Bronchial epithelial cell (primary cell): ENCODE measurements at regions not wholly inside any gene's neighbourhood (a gene's known extent, or its start where the extent isn't known, plus 50 kb on each side); places are given as distances from the start of the nearest gene placed in this dataset.

Source experiments
- DNase-seq: peaks from one replicate; pipeline ENCODE4 v3.0.0-alpha.2; 2010; ENCODE audit warnings: low read depth
- FAIRE-seq: peaks from 2 replicates; lab custom pipeline; 2011; peaks lifted over from hg19 to GRCh38; lab: Jason Lieb, UNC
- H3K27me3 ChIP-seq: 2 replicates; pipeline ENCODE4 v1.5.1; 2011; ENCODE audit warnings: low read length; ENCODE audit not compliant: control insufficient read depth, insufficient read depth
- H3K36me3 ChIP-seq: 2 replicates; pipeline ENCODE4 v1.5.1; 2011; ENCODE audit warnings: low read length; ENCODE audit not compliant: control insufficient read depth, insufficient read depth
- H3K4me3 ChIP-seq: 2 replicates; pipeline ENCODE4 v1.5.1; 2011; ENCODE audit warnings: mild to moderate bottlenecking, low read depth, low read length, control low read depth
- CTCF ChIP-seq: IDR thresholded peaks from 2 replicates; pipeline ENCODE4 v1.5.1; 2011; ENCODE audit warnings: mild to moderate bottlenecking, moderate library complexity, low read length, control low read depth, inconsistent platforms; ENCODE audit not compliant: insufficient read depth, severe bottlenecking

DNA sequence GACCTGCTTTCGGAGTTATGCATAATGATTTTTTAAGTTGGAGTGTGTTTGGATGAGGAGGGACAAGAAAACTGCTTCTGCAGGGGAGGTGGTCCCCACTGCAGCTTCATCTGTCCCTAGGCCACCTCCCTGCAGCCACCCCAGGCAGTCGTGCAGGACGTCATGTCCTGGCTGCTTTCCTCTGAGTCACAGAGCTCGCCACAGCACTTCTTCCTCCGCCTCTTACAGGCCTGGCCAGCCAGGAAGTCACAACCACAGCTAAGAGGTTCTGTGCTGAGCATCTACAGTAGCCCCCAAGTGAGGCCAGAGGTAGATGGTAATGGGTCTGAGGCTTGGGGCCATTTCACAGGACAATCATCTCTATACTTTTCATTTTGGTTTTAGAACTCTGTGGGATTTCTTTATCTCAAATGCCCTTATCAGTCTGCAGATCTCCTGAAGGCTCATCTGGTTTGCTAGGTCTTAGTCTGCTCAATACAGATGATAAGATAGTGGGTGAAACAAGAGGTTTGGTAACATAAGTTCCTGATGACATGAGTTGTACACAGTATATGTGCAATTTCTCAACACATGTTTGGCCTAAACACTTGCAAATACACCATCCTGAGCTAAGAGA lies 106.4 kb downstream of the ARF6 start:
- no peak for TF ChIP-seq CTCF
- Histone ChIP-seq H3K36me3 (no peaks in the 10 kb centered on the region), H3K4me3 (no peak overlapping the region), H3K27me3 (no peaks in the 10 kb centered on the region)
- FAIRE-seq (no peak), DNase-seq (peak; percentile 77)

DNA sequence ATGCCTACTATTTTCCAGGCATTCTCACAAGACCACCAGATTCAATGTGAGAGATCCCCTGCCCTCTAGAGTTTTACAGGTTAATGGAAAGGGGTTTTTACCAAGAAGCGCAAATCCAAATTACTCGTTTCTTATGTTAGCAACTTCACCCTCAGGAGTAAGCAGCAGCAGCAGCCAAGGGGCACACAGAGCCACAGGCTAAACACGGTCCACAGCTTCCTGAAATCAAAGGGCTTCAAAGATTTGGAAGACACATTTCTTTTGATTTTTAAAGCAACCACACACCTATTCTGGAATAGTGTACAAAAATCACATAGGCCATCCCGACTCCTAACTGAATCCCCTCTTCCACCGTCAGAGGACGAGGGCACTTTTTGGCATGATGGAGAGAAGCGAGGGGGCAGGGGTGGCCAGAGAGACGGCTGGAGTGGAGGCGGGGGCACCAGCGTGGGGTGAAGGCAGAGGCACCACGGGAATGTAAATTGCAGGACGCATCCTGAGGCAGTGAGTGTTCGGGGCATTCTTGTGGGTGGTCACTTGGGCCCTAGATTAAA lies 107.0 kb downstream of the ARF6 start:
- FAIRE-seq (no peak), DNase-seq (no peak)
- no peak for TF ChIP-seq CTCF
- Histone ChIP-seq H3K4me3 (no peak overlapping the region), H3K27me3 (no peaks in the 10 kb centered on the region), H3K36me3 (no peaks in the 10 kb centered on the region)

DNA sequence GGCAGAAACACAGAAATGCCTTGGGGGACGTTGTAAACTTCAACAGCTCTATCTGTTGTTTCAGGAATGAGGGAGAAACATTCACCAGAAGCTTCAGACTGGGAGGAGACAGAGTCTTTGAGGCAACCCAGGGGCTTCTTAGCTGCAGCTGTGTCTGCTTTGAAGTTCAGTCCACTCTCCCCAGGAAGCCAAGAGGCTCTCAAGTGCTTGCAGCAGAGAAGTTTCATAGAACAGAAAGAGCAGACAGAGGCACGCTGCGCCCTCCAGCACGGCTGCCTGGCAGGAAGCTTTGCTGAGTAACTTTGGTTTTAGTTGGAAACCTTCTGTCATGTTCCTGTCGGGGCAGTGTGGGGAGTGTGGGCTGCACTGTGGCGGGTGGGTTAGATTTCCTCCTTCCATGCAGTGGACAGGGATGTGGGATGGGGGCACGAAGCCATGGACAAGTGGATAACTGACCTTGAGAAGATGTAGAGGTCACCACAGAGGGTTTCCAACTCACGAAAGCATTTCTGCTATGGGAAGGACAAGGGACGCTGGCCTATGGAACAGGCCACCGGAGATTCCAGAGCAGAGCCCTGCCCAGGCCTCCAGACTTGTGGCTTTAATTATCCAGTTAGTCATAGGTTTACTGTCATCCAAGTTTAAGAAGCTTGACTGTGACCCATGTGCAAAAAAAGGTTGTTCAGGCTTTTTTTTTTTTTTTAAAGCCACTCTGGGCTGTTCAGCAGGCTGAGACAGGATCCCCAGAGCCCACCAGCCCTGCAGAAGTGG lies 107.7 kb downstream of the ARF6 start:
- no peak overlapping the region for H3K4me3 ChIP-seq

GRCh38 chr14:50001151-50001998 lies 108.5 kb downstream of the ARF6 start:
- no peak for TF ChIP-seq CTCF
- Histone ChIP-seq H3K4me3 (peak overlapping the region; percentile 20), H3K36me3 (no peaks in the 10 kb centered on the region), H3K27me3 (no peaks in the 10 kb centered on the region)
- FAIRE-seq (no peak), DNase-seq (peak; percentile 92)

More for the DNA sequence above, 107.7 kb downstream of the ARF6 start:
- no peaks in the 10 kb centered on the region for H3K36me3 ChIP-seq
- peak; percentile 60 for DNase-seq
- no peak for FAIRE-seq
- H3K27me3 ChIP-seq = no peaks in the 10 kb centered on the region
- no peak for TF ChIP-seq CTCF

- no peak for TF ChIP-seq CTCF
- no peak overlapping the region for H3K4me3 ChIP-seq
- FAIRE-seq (no peak), DNase-seq (peak; percentile 85)
- no peaks in the 10 kb centered on the region for H3K36me3 ChIP-seq
- H3K27me3 ChIP-seq = no peaks in the 10 kb centered on the region
Measured at GRCh38 chr14:50001999-50002925, 109.4 kb downstream of the ARF6 start.
